ENCODE measurements at regions not wholly inside any gene's neighbourhood (a gene's known extent, or its start where the extent isn't known, plus 50 kb on each side); places are given as distances from the start of the nearest gene placed in this dataset.
"Not testable (repeated sequence)": the region's sequence is repeated elsewhere in the genome, so short reads cannot be mapped to it uniquely, and the experiment has no call there.

DNA sequence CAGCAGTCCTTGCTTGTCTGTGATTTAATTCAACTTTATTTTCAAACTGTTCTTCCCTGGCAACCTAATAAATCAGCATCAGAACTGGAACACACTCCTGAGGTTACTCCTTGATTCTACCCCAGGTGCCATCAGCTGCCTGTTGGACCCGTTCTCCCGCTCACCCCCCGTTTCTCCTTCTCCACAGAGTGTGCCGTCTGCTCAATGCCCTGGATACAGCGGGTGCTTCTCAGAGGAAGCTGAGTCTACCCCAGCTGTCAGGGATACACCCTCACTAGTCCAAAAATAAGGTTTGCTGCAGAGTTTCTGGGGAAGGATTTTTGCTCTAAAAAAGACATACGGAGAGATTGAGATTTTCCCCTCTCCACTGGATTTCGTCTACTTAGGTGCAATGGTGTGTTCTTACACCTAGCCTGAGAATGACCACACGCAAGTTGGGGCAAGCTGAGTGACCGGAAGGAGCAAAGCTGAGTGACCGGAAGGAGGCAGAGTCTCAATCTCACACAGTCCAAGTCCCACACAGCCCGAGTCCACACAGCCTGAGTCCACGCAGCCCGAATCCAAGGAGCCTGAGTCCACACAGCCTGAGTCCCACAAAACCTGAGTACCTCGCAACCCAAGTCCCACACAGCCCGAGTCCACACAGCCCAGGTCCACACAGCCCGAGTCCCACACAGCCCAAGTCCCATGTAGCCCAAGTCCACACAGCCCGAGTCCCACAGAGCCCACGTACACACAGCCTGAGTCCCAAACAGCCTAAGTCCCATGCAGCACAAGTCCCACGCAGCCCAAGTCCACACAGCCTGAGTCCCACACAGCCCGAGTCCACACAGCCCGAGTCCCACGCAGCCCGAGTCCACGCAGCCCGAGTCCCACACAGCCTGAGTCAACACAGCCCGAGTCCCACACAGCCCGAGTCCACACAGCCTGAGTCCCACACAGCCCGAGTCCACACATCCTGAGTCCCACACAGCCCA is 58.6 kb upstream of the DACT2 start:
- DNase-seq, result no peak
- Histone ChIP-seq H2AFZ (ENCODE audit: low read depth) (no peak overlapping the region), H3K79me2 (ENCODE audit: insufficient read depth) (no peaks in the 10 kb centered on the region), H4K20me1 (ENCODE audit: insufficient read depth) (no peaks in the 10 kb centered on the region), H3K27ac (ENCODE audit: low read depth in 2 of 2, low read length in 1 of 2) (no peak overlapping the region), H3K9ac (no peak overlapping the region), H3K9me2 (no peaks in the 10 kb centered on the region), H3K4me2 (no peak overlapping the region), H3F3A (replicated peaks; ENCODE audit: insufficient read depth) (no peaks in the 10 kb centered on the region), H3K4me1 (ENCODE audit: control insufficient read depth in 1 of 2, insufficient read depth in 2 of 2, low read depth in 1 of 2, low read length in 1 of 2) (no peaks in the 10 kb centered on the region), H3K27me3 (ENCODE audit: insufficient read depth) (no peaks in the 10 kb centered on the region), H3K4me3 (ENCODE audit: low read depth in 2 of 2, low read length in 1 of 2) (no peak overlapping the region), H3K36me3 (replicated peaks in 1 of 2; ENCODE audit: control insufficient read depth in 1 of 2, insufficient read depth in 2 of 2, low read length in 1 of 2) (no peaks in the 10 kb centered on the region), H3K9me3 (no peaks in the 10 kb centered on the region)
- TF ChIP-seq MEF2A (IDR thresholded peaks at IDR 0.05; ENCODE audit: borderline replicate concordance, low read depth), result no peak
- ChIA-PET POLR2A (no interaction called here), CTCF (interaction anchor here (1.5 kb wide), 1 partner anchor 22 kb away, joined by 4 read pairs; no protein-coding TSS in a partner anchor)
- WGBS (ENCODE audit: low lambda C conversion rate), result 70% methylated on average over 23 of the region's 28 CpGs

DNA sequence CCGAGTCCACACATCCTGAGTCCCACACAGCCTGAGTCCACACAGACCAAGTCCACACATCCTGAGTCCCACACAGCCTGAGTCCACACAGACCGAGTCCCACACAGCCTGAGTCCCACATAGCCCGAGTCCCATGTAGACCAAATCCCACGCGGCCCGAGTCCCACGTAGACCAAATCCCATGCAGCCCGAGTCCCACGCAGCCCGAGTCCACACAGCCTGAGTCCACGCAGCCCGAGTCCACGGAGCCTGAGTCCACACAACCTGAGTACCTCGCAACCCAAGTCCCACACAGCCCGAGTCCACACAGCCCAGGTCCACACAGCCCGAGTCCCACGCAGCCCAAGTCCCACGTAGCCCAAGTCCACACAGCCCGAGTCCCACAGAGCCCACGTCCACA is 60.0 kb upstream of the DACT2 start:
- POLR2A ChIA-PET; H3K4me2 ChIP-seq; H2AFZ ChIP-seq (ENCODE audit: low read depth); H3K9ac ChIP-seq; H3K79me2 ChIP-seq (ENCODE audit: insufficient read depth); H3K9me3 ChIP-seq; H4K20me1 ChIP-seq (ENCODE audit: insufficient read depth); DNase-seq; H3K27me3 ChIP-seq (ENCODE audit: insufficient read depth); H3K4me1 ChIP-seq (ENCODE audit: control insufficient read depth in 1 of 2, insufficient read depth in 2 of 2, low read depth in 1 of 2, low read length in 1 of 2); H3K9me2 ChIP-seq; H3K4me3 ChIP-seq (ENCODE audit: low read depth in 2 of 2, low read length in 1 of 2); CTCF ChIA-PET; H3F3A ChIP-seq (replicated peaks; ENCODE audit: insufficient read depth); H3K27ac ChIP-seq (ENCODE audit: low read depth in 2 of 2, low read length in 1 of 2); H3K36me3 ChIP-seq (replicated peaks in 1 of 2; ENCODE audit: control insufficient read depth in 1 of 2, insufficient read depth in 2 of 2, low read length in 1 of 2): not testable (repeated sequence)
- WGBS (ENCODE audit: low lambda C conversion rate), result 64% methylated on average over 8 of the region's 20 CpGs

DNA sequence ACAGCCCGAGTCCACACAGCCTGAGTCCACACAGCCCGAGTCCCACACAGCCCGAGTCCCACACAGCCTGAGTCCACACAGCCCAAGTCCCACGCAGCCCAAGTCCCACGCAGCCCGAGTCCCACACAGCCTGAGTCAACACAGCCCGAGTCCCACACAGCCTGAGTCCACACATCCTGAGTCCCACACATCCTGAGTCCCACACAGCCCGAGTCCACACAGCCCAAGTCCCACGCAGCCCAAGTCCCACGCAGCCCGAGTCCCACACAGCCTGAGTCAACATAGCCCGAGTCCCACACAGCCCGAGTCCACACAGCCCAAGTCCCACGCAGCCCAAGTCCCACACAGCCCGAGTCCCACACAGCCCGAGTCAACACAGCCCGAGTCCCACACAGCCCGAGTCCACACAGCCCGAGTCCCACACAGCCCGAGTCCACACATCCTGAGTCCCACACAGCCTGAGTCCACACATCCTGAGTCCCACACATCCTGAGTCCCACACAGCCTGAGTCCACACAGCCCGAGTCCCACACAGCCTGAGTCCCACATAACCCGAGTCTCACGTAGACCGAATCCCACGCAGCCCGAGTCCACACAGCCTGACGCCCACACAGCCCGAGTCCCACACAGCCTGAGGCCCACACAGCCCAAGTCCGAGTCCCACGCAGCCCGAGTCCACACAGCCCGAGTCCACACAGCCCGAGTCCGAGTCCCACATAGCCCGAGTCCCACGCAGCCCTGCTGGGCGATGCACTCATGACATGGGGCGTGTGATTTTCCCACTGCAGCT is 60.6 kb upstream of the SMOC2 start:
- H3K4me1 ChIP-seq (ENCODE audit: control insufficient read depth in 1 of 2, insufficient read depth in 2 of 2, low read depth in 1 of 2, low read length in 1 of 2); H4K20me1 ChIP-seq (ENCODE audit: insufficient read depth); H3K9ac ChIP-seq; H3K4me3 ChIP-seq (ENCODE audit: low read depth in 2 of 2, low read length in 1 of 2); H3K79me2 ChIP-seq (ENCODE audit: insufficient read depth); POLR2A ChIA-PET; H3K36me3 ChIP-seq (replicated peaks in 1 of 2; ENCODE audit: control insufficient read depth in 1 of 2, insufficient read depth in 2 of 2, low read length in 1 of 2); H3K9me3 ChIP-seq; DNase-seq; H2AFZ ChIP-seq (ENCODE audit: low read depth); H3K9me2 ChIP-seq; H3F3A ChIP-seq (replicated peaks; ENCODE audit: insufficient read depth); H3K4me2 ChIP-seq; H3K27ac ChIP-seq (ENCODE audit: low read depth in 2 of 2, low read length in 1 of 2); CTCF ChIA-PET; H3K27me3 ChIP-seq (ENCODE audit: insufficient read depth): not testable (repeated sequence)
- WGBS (ENCODE audit: low lambda C conversion rate), result 55% methylated on average over 21 of the region's 38 CpGs

DNA sequence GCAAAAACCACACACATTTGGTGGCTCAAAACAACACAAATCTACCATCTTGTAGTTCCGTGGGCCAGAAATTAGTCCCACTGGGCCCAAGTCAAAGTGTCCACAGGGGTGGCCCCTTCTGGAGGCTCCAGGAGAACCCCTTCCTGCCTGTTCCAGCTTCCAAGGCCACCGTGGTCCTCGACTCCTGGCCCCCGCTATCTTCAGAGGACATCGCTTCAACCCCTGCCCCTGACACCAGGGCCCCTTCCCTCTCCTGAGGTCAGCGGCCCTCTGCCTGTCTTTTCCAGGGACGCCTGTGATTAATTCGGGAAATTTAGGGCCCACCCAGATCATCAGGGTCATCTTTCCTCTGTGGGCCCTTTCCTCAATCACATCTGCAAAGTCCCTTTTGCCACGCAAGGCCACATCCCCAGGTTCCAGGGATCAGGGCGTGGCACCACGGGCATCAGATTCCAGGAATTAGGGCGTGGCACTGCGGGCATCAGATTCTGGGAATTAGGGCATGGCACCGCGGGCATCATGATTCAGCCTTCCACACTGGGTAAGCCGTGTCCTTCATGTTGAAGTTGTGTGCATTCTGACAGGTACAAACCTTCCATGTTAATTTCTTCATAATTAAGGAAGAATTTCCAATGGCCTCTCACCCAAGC is 59.9 kb upstream of the SMOC2 start:
- H3K27me3 ChIP-seq (ENCODE audit: insufficient read depth), result no peaks in the 10 kb centered on the region
- H3K9ac ChIP-seq, result no peak overlapping the region
- H4K20me1 ChIP-seq (ENCODE audit: insufficient read depth), result no peaks in the 10 kb centered on the region
- H2AFZ ChIP-seq (ENCODE audit: low read depth), result no peak overlapping the region
- H3K36me3 ChIP-seq (replicated peaks in 1 of 2; ENCODE audit: control insufficient read depth in 1 of 2, insufficient read depth in 2 of 2, low read length in 1 of 2), result no peaks in the 10 kb centered on the region
- POLR2A ChIA-PET, result no interaction called here
- no peak for DNase-seq
- 48% methylated on average over 14 of the region's 16 CpGs for WGBS (ENCODE audit: low lambda C conversion rate)
- no peak overlapping the region for H3K4me2 ChIP-seq
- CTCF ChIA-PET, result interaction anchor here (1.9 kb wide), 1 partner anchor 12 kb away, joined by 5 read pairs; no protein-coding TSS in a partner anchor
- H3K4me3 ChIP-seq (ENCODE audit: low read depth in 2 of 2, low read length in 1 of 2), result no peak overlapping the region
- no peaks in the 10 kb centered on the region for H3F3A ChIP-seq (replicated peaks; ENCODE audit: insufficient read depth)
- H3K9me3 ChIP-seq, result no peaks in the 10 kb centered on the region
- H3K4me1 ChIP-seq (ENCODE audit: control insufficient read depth in 1 of 2, insufficient read depth in 2 of 2, low read depth in 1 of 2, low read length in 1 of 2), result no peaks in the 10 kb centered on the region
- H3K79me2 ChIP-seq (ENCODE audit: insufficient read depth), result no peaks in the 10 kb centered on the region
- H3K27ac ChIP-seq (ENCODE audit: low read depth in 2 of 2, low read length in 1 of 2), result no peak overlapping the region
- no peaks in the 10 kb centered on the region for H3K9me2 ChIP-seq
- TF ChIP-seq, protein P1, sequence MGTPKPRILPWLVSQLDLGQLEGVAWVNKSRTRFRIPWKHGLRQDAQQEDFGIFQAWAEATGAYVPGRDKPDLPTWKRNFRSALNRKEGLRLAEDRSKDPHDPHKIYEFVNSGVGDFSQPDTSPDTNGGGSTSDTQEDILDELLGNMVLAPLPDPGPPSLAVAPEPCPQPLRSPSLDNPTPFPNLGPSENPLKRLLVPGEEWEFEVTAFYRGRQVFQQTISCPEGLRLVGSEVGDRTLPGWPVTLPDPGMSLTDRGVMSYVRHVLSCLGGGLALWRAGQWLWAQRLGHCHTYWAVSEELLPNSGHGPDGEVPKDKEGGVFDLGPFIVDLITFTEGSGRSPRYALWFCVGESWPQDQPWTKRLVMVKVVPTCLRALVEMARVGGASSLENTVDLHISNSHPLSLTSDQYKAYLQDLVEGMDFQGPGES (IDR thresholded peaks at IDR 0.05; ENCODE audit: low read depth, low read length), result no peak
- TF ChIP-seq, protein P2, sequence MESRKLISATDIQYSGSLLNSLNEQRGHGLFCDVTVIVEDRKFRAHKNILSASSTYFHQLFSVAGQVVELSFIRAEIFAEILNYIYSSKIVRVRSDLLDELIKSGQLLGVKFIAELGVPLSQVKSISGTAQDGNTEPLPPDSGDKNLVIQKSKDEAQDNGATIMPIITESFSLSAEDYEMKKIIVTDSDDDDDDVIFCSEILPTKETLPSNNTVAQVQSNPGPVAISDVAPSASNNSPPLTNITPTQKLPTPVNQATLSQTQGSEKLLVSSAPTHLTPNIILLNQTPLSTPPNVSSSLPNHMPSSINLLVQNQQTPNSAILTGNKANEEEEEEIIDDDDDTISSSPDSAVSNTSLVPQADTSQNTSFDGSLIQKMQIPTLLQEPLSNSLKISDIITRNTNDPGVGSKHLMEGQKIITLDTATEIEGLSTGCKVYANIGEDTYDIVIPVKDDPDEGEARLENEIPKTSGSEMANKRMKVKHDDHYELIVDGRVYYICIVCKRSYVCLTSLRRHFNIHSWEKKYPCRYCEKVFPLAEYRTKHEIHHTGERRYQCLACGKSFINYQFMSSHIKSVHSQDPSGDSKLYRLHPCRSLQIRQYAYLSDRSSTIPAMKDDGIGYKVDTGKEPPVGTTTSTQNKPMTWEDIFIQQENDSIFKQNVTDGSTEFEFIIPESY (IDR thresholded peaks at IDR 0.05; ENCODE audit: borderline replicate concordance, low read depth), result no peak
- TF ChIP-seq, protein P3, sequence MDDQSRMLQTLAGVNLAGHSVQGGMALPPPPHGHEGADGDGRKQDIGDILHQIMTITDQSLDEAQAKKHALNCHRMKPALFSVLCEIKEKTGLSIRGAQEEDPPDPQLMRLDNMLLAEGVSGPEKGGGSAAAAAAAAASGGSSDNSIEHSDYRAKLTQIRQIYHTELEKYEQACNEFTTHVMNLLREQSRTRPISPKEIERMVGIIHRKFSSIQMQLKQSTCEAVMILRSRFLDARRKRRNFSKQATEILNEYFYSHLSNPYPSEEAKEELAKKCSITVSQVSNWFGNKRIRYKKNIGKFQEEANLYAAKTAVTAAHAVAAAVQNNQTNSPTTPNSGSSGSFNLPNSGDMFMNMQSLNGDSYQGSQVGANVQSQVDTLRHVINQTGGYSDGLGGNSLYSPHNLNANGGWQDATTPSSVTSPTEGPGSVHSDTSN (IDR thresholded peaks at IDR 0.05), result no peak
- no peak for TF ChIP-seq RCOR1 (IDR thresholded peaks at IDR 0.05; ENCODE audit: low read length)
- no peak for TF ChIP-seq NFIC (IDR thresholded peaks at IDR 0.05; ENCODE audit: borderline replicate concordance)
- no peak for TF ChIP-seq CHD2 (IDR thresholded peaks at IDR 0.05; ENCODE audit: low read length, partially characterized antibody)
- TF ChIP-seq GABPA (IDR thresholded peaks at IDR 0.05; ENCODE audit: low read depth), result no peak
